BLaER1 (cell line): ENCODE measurements at regions not wholly inside any gene's neighbourhood (a gene's known extent, or its start where the extent isn't known, plus 50 kb on each side); places are given as distances from the start of the nearest gene placed in this dataset.

Experiments used
- H3K27ac ChIP-seq: shearing (Covaris generic); formaldehyde crosslinking; 2 replicates; pipeline ENCODE4 v1.8.1; 2022
- H3K27me3 ChIP-seq: shearing (Covaris generic); formaldehyde crosslinking; 2 replicates; pipeline ENCODE4 v1.8.1; 2022
- H3K36me3 ChIP-seq: shearing (Covaris generic); formaldehyde crosslinking; 2 replicates; pipeline ENCODE4 v1.8.1; 2022
- H3K4me1 ChIP-seq: shearing (Covaris generic); formaldehyde crosslinking; 2 replicates; pipeline ENCODE4 v1.8.1; 2022
- H3K4me2 ChIP-seq: shearing (Covaris generic); formaldehyde crosslinking; 2 replicates; pipeline ENCODE4 v1.8.1; 2022
- H3K4me3 ChIP-seq: shearing (Covaris generic); formaldehyde crosslinking; 2 replicates; pipeline ENCODE4 v1.8.1; 2022
- H3K9ac ChIP-seq: shearing (Covaris generic); formaldehyde crosslinking; 2 replicates; pipeline ENCODE4 v1.8.1; 2022
- H3K9me3 ChIP-seq: shearing (Covaris generic); formaldehyde crosslinking; 2 replicates; pipeline ENCODE4 v1.8.1; 2022
- H4K20me1 ChIP-seq: shearing (Covaris generic); formaldehyde crosslinking; 2 replicates; pipeline ENCODE4 v1.8.1; 2022
- Cebpa-rat ChIP-seq: shearing (Covaris generic); IDR thresholded peaks from 2 replicates; pipeline ENCODE4 v1.8.1; 2022

GRCh38 chr1:208324005-208324404 lies 79.8 kb upstream of the PLXNA2 start:
- no peak for TF ChIP-seq Cebpa-rat
- Histone ChIP-seq H3K27me3 (no peaks in the 10 kb centered on the region), H3K9ac (no peak overlapping the region), H3K4me1 (no peaks in the 10 kb centered on the region), H4K20me1 (no peaks in the 10 kb centered on the region), H3K27ac (no peak overlapping the region), H3K9me3 (no peaks in the 10 kb centered on the region), H3K36me3 (no peaks in the 10 kb centered on the region), H3K4me2 (no peak overlapping the region), H3K4me3 (no peak overlapping the region)

- H3K36me3 ChIP-seq = no peaks in the 10 kb centered on the region
- no peak for TF ChIP-seq Cebpa-rat
- H3K4me1 ChIP-seq = no peaks in the 10 kb centered on the region
- no peaks in the 10 kb centered on the region for H3K27me3 ChIP-seq
- no peak overlapping the region for H3K9ac ChIP-seq
- H3K4me2 ChIP-seq = no peak overlapping the region
- H3K27ac ChIP-seq = no peak overlapping the region
- no peaks in the 10 kb centered on the region for H4K20me1 ChIP-seq
- no peak overlapping the region for H3K4me3 ChIP-seq
- no peaks in the 10 kb centered on the region for H3K9me3 ChIP-seq
Observed at GRCh38 chr1:208326033-208326432, 81.8 kb upstream of the PLXNA2 start.

GRCh38 chr1:208329300-208329699 lies 85.1 kb upstream of the PLXNA2 start:
- H3K27me3 ChIP-seq = no peaks in the 10 kb centered on the region
- no peak for TF ChIP-seq Cebpa-rat
- no peak overlapping the region for H3K4me2 ChIP-seq

GRCh38 chr1:208332036-208332773 lies 88.0 kb upstream of the PLXNA2 start:
- TF ChIP-seq Cebpa-rat = no peak
- Histone ChIP-seq H3K9ac (no peak overlapping the region), H3K36me3 (no peaks in the 10 kb centered on the region), H3K9me3 (no peaks in the 10 kb centered on the region), H3K27me3 (no peaks in the 10 kb centered on the region), H3K4me3 (no peak overlapping the region), H3K4me1 (no peaks in the 10 kb centered on the region), H4K20me1 (no peaks in the 10 kb centered on the region), H3K4me2 (no peak overlapping the region), H3K27ac (no peak overlapping the region)

More at GRCh38 chr1:208329300-208329699, 85.1 kb upstream of the PLXNA2 start:
- no peaks in the 10 kb centered on the region for H3K4me1 ChIP-seq
- H3K9me3 ChIP-seq = no peaks in the 10 kb centered on the region
- H3K27ac ChIP-seq = no peak overlapping the region
- no peak overlapping the region for H3K4me3 ChIP-seq
- no peaks in the 10 kb centered on the region for H4K20me1 ChIP-seq
- H3K9ac ChIP-seq = no peak overlapping the region
- H3K36me3 ChIP-seq = no peaks in the 10 kb centered on the region

GRCh38 chr1:208332774-208333126 lies 88.6 kb upstream of the PLXNA2 start:
- Histone ChIP-seq H3K9ac (no peak overlapping the region), H3K4me1 (no peaks in the 10 kb centered on the region), H3K4me3 (no peak overlapping the region), H3K36me3 (no peaks in the 10 kb centered on the region), H3K4me2 (no peak overlapping the region), H3K27ac (no peak overlapping the region), H3K9me3 (no peaks in the 10 kb centered on the region), H4K20me1 (no peaks in the 10 kb centered on the region), H3K27me3 (no peaks in the 10 kb centered on the region)
- no peak for TF ChIP-seq Cebpa-rat

- H3K4me3 ChIP-seq = no peak overlapping the region
- TF ChIP-seq Cebpa-rat = no peak
- no peaks in the 10 kb centered on the region for H3K36me3 ChIP-seq
- no peaks in the 10 kb centered on the region for H3K9me3 ChIP-seq
- no peaks in the 10 kb centered on the region for H3K27me3 ChIP-seq
- no peak overlapping the region for H3K9ac ChIP-seq
- H4K20me1 ChIP-seq = no peaks in the 10 kb centered on the region
- no peak overlapping the region for H3K4me2 ChIP-seq
- H3K4me1 ChIP-seq = no peaks in the 10 kb centered on the region
- no peak overlapping the region for H3K27ac ChIP-seq
Observed at GRCh38 chr1:208333676-208334075, 89.5 kb upstream of the PLXNA2 start.

- no peak for TF ChIP-seq Cebpa-rat
- H3K9ac ChIP-seq = no peak overlapping the region
- no peaks in the 10 kb centered on the region for H3K36me3 ChIP-seq
- H4K20me1 ChIP-seq = no peaks in the 10 kb centered on the region
- no peak overlapping the region for H3K27ac ChIP-seq
- no peak overlapping the region for H3K4me3 ChIP-seq
- no peaks in the 10 kb centered on the region for H3K27me3 ChIP-seq
- no peak overlapping the region for H3K4me2 ChIP-seq
- no peaks in the 10 kb centered on the region for H3K4me1 ChIP-seq
- no peaks in the 10 kb centered on the region for H3K9me3 ChIP-seq
Observed at GRCh38 chr1:208335371-208336136, 91.4 kb upstream of the PLXNA2 start.

GRCh38 chr1:208336137-208336518 lies 91.9 kb upstream of the PLXNA2 start:
- no peaks in the 10 kb centered on the region for H3K9me3 ChIP-seq

GRCh38 chr1:208339911-208340310 lies 95.7 kb upstream of the PLXNA2 start:
- TF ChIP-seq Cebpa-rat = no peak
- no peak overlapping the region for H3K4me3 ChIP-seq
- H3K27me3 ChIP-seq = no peaks in the 10 kb centered on the region
- no peaks in the 10 kb centered on the region for H3K36me3 ChIP-seq
- no peaks in the 10 kb centered on the region for H3K9me3 ChIP-seq
- H3K4me2 ChIP-seq = no peak overlapping the region
- H4K20me1 ChIP-seq = no peaks in the 10 kb centered on the region
- H3K4me1 ChIP-seq = no peaks in the 10 kb centered on the region
- H3K9ac ChIP-seq = no peak overlapping the region
- no peak overlapping the region for H3K27ac ChIP-seq

More at GRCh38 chr1:208336137-208336518, 91.9 kb upstream of the PLXNA2 start:
- no peak overlapping the region for H3K4me3 ChIP-seq
- H3K4me2 ChIP-seq = no peak overlapping the region
- no peaks in the 10 kb centered on the region for H3K27me3 ChIP-seq
- no peaks in the 10 kb centered on the region for H4K20me1 ChIP-seq
- no peaks in the 10 kb centered on the region for H3K36me3 ChIP-seq
- no peak overlapping the region for H3K9ac ChIP-seq
- no peak overlapping the region for H3K27ac ChIP-seq
- TF ChIP-seq Cebpa-rat = no peak
- H3K4me1 ChIP-seq = no peaks in the 10 kb centered on the region

- TF ChIP-seq Cebpa-rat = no peak
- Histone ChIP-seq H3K9ac (no peak overlapping the region), H3K27ac (no peak overlapping the region), H3K4me2 (no peak overlapping the region), H3K27me3 (no peaks in the 10 kb centered on the region), H3K4me1 (no peaks in the 10 kb centered on the region), H4K20me1 (no peaks in the 10 kb centered on the region), H3K9me3 (no peaks in the 10 kb centered on the region), H3K36me3 (no peaks in the 10 kb centered on the region), H3K4me3 (no peak overlapping the region)
Observed at GRCh38 chr1:208343226-208343625, 99.0 kb upstream of the PLXNA2 start.
